MM.1S (cell line): ENCODE measurements at regions not wholly inside any gene's neighbourhood (a gene's known extent, or its start where the extent isn't known, plus 50 kb on each side); places are given as distances from the start of the nearest gene placed in this dataset.

Experiments
- DNase-seq: peaks from one replicate; pipeline ENCODE4 v3.0.0-alpha.2; 2015
- H2AFZ ChIP-seq: fragments of 300-600 bp; sonication (generic); 2 replicates; pipeline ENCODE4 v1.6.0; 2016; ENCODE audit warnings: antibody characterized with exemption, low read length
- H3F3A ChIP-seq: fragments of 300-600 bp; sonication (generic); 2 replicates; pipeline ENCODE4 v1.6.1; 2016; ENCODE audit warnings: mild to moderate bottlenecking, antibody characterized with exemption, low read length, moderate library complexity, mixed read lengths; ENCODE audit not compliant: insufficient read depth
- H3K27ac ChIP-seq: fragments of 300-600 bp; sonication (generic); 2 replicates; pipeline ENCODE4 v1.5.1; 2016; ENCODE audit warnings: mild to moderate bottlenecking, low read length
- H3K27me3 ChIP-seq: fragments of 300-600 bp; sonication (generic); replicated peaks from 2 replicates; pipeline ENCODE4 v1.6.0; 2016; ENCODE audit warnings: low read length; ENCODE audit not compliant: insufficient read depth
- H3K36me3 ChIP-seq: fragments of 300-600 bp; sonication (generic); replicated peaks from 2 replicates; pipeline ENCODE4 v1.6.1; 2016; ENCODE audit warnings: mild to moderate bottlenecking, low read length, mixed read lengths; ENCODE audit not compliant: insufficient read depth
- H3K4me1 ChIP-seq: fragments of 300-600 bp; sonication (generic); 2 replicates; pipeline ENCODE4 v1.6.1; 2016; ENCODE audit warnings: low read length, mixed read lengths
- H3K4me2 ChIP-seq: fragments of 300-600 bp; sonication (generic); 2 replicates; pipeline ENCODE4 v1.6.0; 2016; ENCODE audit warnings: low read depth, low read length
- H3K4me3 ChIP-seq: fragments of 300-600 bp; sonication (generic); 2 replicates; pipeline ENCODE4 v1.5.1; 2016; ENCODE audit warnings: low read length, mixed read lengths
- H3K79me2 ChIP-seq: fragments of 300-600 bp; sonication (generic); 2 replicates; pipeline ENCODE4 v1.6.1; 2016; ENCODE audit warnings: mixed run types, low read length, mixed read lengths
- H3K9ac ChIP-seq: fragments of 300-600 bp; sonication (generic); 2 replicates; pipeline ENCODE4 v1.6.1; 2016; ENCODE audit warnings: low read length, mixed read lengths
- H3K9me2 ChIP-seq: fragments of 300-600 bp; sonication (generic); replicated peaks from 2 replicates; pipeline ENCODE4 v1.6.1; 2016; ENCODE audit warnings: mild to moderate bottlenecking, low read length, mixed read lengths; ENCODE audit not compliant: insufficient read depth
- H3K9me3 ChIP-seq: fragments of 300-600 bp; sonication (generic); replicated peaks from 2 replicates; pipeline ENCODE4 v1.6.1; 2016; ENCODE audit warnings: mild to moderate bottlenecking, low read length, mixed read lengths; ENCODE audit not compliant: insufficient read depth
- H4K20me1 ChIP-seq: fragments of 300-600 bp; sonication (generic); 2 replicates; pipeline ENCODE4 v1.6.1; 2016; ENCODE audit warnings: mild to moderate bottlenecking, low read length, moderate library complexity, mixed read lengths; ENCODE audit not compliant: insufficient read depth
- EZH2 ChIP-seq: fragments of 300-600 bp; sonication (generic); optimal IDR thresholded peaks from 2 replicates; pipeline ENCODE3; 2017; ENCODE audit warnings: low read depth, mild to moderate bottlenecking, antibody characterized with exemption, low read length, mixed read lengths
- EZH2phosphoT487 ChIP-seq: fragments of 300-600 bp; sonication (generic); IDR thresholded peaks from 2 replicates; pipeline ENCODE4 v1.6.1; 2018; ENCODE audit warnings: antibody characterized with exemption, low read length
- TF ChIP-seq, protein P1 (sequence below): fragments of 300-600 bp; sonication (generic); IDR thresholded peaks from 2 replicates; pipeline ENCODE4 v1.5.1; 2016; ENCODE audit warnings: antibody characterized with exemption, low read length, mixed read lengths

DNA sequence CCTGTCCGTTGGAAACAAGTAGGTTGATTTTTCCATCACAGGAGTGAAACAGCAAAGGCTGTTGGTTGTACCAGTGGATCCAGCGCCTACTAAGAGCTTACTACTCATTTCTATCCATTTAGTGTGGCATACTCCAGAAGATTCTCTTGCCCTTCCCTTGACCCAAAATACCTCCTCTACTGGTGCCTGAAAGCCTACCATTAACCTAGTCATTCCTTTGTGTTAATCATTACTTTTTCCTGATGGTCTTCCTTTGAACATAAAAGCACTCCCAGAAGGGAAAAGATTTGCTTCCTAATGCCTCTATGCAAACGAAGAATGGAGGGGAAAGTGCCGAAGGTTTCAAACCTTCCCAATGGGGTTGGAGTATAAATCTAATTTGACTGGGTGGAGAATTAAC is 123.3 kb downstream of the QRSL1 start:
- Histone ChIP-seq H3K27ac (no peak overlapping the region), H4K20me1 (no peaks in the 10 kb centered on the region), H3K4me3 (no peak overlapping the region), H3K79me2 (no peaks in the 10 kb centered on the region), H3F3A (no peaks in the 10 kb centered on the region), H3K27me3 (no peaks in the 10 kb centered on the region), H2AFZ (no peak overlapping the region), H3K4me2 (no peak overlapping the region), H3K36me3 (no peaks in the 10 kb centered on the region), H3K4me1 (no peaks in the 10 kb centered on the region), H3K9me3 (no peaks in the 10 kb centered on the region), H3K9ac (no peak overlapping the region), H3K9me2 (no peaks in the 10 kb centered on the region)
- TF ChIP-seq EZH2 (no peak), EZH2phosphoT487 (no peak)
- TF ChIP-seq, protein P1, sequence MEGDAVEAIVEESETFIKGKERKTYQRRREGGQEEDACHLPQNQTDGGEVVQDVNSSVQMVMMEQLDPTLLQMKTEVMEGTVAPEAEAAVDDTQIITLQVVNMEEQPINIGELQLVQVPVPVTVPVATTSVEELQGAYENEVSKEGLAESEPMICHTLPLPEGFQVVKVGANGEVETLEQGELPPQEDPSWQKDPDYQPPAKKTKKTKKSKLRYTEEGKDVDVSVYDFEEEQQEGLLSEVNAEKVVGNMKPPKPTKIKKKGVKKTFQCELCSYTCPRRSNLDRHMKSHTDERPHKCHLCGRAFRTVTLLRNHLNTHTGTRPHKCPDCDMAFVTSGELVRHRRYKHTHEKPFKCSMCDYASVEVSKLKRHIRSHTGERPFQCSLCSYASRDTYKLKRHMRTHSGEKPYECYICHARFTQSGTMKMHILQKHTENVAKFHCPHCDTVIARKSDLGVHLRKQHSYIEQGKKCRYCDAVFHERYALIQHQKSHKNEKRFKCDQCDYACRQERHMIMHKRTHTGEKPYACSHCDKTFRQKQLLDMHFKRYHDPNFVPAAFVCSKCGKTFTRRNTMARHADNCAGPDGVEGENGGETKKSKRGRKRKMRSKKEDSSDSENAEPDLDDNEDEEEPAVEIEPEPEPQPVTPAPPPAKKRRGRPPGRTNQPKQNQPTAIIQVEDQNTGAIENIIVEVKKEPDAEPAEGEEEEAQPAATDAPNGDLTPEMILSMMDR = no peak
- no peak for DNase-seq

DNA sequence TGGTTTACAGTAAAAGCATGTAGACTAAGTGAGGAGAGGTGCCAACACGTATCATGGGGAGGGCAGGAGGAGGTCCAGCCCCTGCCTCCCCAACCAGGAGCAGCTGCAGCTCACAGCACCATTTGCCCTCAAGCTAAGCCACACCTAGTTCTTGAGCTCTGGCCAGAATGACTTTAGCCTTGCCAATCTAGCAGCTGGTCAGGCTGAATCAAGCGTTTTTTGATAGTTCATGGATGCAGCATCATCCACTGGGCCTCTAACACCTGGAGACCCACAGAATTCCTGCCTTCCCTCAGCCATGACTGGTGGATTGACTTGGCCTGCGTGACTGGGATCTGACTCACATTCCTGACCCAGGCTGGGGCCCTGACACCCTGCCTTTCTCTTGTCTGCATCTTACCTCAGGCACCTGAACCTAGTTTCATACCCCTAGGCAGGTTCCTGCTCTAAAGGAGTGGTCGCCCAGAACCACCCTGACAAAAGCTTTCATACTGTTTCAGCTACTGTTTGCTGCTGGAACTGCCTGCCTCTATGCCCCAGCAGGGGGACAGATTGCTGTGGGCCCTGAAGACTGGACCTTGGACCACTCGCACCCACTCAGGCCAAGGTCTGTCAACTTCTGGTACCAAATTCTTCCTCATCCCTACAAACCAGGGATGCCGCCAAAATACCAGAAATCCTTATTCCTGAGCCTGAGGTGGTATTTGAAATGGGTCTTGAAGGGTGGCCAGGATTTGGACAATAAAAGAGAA is 122.3 kb downstream of the QRSL1 start:
- Histone ChIP-seq H3K36me3 (no peaks in the 10 kb centered on the region), H3K27ac (no peak overlapping the region), H4K20me1 (no peaks in the 10 kb centered on the region), H3F3A (no peaks in the 10 kb centered on the region), H3K4me3 (no peak overlapping the region), H3K9me3 (no peaks in the 10 kb centered on the region), H3K4me2 (no peak overlapping the region), H3K9me2 (no peaks in the 10 kb centered on the region), H3K27me3 (no peaks in the 10 kb centered on the region), H3K4me1 (no peaks in the 10 kb centered on the region), H3K79me2 (no peaks in the 10 kb centered on the region), H2AFZ (no peak overlapping the region), H3K9ac (no peak overlapping the region)
- DNase-seq = no peak
- TF ChIP-seq EZH2phosphoT487 = no peak
- no peak for TF ChIP-seq EZH2
- TF ChIP-seq, protein P1 = no peak

DNA sequence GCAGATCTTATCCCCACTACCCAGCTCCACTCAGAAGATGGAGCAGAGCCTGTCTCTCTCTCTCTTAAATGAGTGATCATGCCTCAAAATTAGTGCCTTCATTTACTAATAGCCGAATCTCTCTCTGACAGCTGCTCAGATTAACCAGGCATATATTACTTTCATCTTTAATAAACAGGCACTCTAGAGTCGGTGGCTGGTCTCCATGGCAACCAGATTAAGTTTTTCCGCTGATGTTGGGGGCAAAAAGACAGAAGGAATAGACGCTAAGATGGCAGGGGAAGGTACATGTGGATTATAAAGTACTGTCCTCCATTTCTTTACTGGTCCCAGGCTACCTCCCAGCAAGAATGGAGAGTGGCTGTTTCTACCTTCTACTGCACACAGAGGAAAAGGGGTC is 121.6 kb downstream of the QRSL1 start:
- no peak overlapping the region for H3K27ac ChIP-seq

More for the DNA sequence above, 121.6 kb downstream of the QRSL1 start:
- Histone ChIP-seq H4K20me1 (no peaks in the 10 kb centered on the region), H3K79me2 (no peaks in the 10 kb centered on the region), H3F3A (no peaks in the 10 kb centered on the region), H3K4me1 (no peaks in the 10 kb centered on the region), H3K4me2 (no peak overlapping the region), H3K4me3 (no peak overlapping the region), H3K36me3 (no peaks in the 10 kb centered on the region), H3K27me3 (no peaks in the 10 kb centered on the region), H3K9me3 (no peaks in the 10 kb centered on the region), H3K9ac (no peak overlapping the region), H2AFZ (no peak overlapping the region), H3K9me2 (no peaks in the 10 kb centered on the region)
- DNase-seq = no peak
- TF ChIP-seq EZH2phosphoT487 (no peak), EZH2 (no peak)
- TF ChIP-seq, protein P1 = no peak
